Hepatic stellate cell (primary cell): ENCODE measurements at regions not wholly inside any gene's neighbourhood (a gene's known extent, or its start where the extent isn't known, plus 50 kb on each side); places are given as distances from the start of the nearest gene placed in this dataset.
"Not testable (repeated sequence)": the region's sequence is repeated elsewhere in the genome, so short reads cannot be mapped to it uniquely, and the experiment has no call there.

Source experiments
- DNase-seq: peaks from one replicate; pipeline ENCODE4 v3.0.0; 2011; ENCODE audit warnings: low spot score

DNA sequence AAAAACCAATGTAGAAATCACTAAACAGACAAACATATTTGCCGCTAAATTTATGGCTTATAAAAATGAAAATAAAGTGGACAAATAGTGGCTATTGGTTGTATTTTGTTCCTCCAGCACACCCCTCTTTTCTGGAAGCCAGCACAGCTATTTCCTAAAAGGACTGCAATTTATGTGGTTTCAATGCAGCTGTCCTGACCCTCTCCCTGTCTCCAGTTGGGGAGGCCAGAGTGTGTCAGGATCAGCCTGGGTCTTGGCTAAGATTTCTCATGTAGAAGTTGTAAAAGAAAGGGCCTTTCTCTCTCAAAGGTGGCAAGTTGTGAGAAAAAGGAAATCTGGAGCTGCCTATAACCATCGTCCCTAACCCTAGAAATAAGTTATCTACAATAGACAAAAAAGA is 165.6 kb downstream of the ALDH8A1 start:
- DNase-seq = no peak

DNA sequence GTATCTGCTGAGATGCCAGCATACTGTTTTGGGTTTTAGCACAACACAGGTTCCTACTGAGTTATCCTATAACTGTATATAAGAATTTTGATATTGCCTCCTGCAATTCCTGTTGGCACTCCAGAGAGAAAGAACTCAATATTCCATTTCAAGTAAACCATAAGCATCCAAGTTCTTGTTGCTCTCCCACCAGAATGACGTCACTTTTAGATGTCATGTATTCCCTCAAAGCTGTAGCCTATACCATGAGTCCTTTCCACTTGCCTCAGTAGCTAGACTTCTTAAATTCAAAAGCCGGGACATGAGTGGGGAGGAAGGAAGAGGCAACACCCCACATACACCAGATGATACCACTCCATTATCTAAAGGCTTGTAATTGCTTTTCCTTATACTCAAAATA is 171.5 kb downstream of the ALDH8A1 start:
- DNase-seq = no peak

- DNase-seq = peak; percentile 21
Measured at GRCh38 chr6:134774201-134774638, 175.7 kb downstream of the ALDH8A1 start.

GRCh38 chr6:134772671-134773360 is 177.1 kb downstream of the ALDH8A1 start:
- no peak for DNase-seq

DNA sequence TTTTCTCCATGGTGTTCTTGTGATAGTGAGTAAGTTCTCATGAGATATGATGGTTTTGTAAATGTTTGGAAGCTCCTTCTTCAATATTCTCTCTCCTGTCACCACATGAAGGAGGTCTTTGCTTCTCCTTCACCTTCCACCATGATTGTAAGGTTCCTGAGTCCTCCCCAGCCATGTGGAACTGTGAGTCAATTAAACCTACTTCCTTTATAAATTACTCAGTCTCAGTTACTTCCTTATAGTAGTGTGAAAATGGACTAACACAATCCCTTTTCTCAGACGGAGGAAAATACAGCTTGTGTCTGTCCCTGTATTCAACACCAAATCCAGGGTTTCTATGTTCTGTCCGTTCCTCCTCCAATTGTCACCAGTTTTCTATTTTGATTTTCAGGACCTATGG is 181.0 kb downstream of the ALDH8A1 start:
- DNase-seq = no peak

GRCh38 chr6:134766497-134766896 is 183.4 kb downstream of the ALDH8A1 start:
- DNase-seq = no peak

DNA sequence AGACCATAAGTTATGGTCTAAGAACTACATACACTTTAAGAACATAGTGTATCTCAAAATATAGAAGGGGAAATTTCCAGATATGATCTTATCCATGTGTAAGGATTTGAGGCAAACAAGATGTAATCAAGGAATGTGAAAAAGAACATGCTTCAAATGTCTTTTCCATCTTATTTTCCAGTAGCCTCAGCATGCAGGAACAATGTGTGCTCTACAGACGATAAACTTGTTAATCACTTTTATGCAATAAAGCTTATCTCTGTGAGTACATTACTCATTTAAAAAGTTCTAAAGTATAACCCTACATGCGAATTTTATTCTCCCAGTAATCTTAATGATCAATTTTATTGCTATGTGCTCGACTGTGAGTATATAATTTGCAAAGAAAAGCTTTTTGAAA is 185.2 kb downstream of the ALDH8A1 start:
- no peak for DNase-seq

DNA sequence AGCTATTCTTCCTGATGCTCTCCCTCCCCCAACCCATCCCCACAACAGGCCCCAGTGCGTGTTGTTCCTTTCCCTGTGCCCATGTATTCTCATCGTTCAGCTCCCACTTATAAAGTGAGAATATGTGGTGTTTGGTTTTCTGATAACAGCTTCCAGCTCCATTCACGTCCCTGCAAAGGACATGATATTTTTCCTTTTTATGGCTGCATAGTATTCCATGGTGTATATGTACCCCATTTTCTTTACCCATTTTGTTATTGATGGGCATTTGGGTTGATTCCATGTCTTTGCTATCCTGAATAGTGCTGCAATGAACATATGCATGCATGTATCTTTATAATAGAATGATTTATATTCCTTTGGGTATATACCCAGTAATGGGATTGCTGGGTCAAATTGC is 186.3 kb downstream of the ALDH8A1 start:
- not testable (repeated sequence) for DNase-seq

- no peak for DNase-seq
Measured at GRCh38 chr6:134758621-134759020, 191.3 kb downstream of the ALDH8A1 start.

GRCh38 chr6:134757911-134758361 is 192.0 kb downstream of the ALDH8A1 start:
- DNase-seq = no peak

DNA sequence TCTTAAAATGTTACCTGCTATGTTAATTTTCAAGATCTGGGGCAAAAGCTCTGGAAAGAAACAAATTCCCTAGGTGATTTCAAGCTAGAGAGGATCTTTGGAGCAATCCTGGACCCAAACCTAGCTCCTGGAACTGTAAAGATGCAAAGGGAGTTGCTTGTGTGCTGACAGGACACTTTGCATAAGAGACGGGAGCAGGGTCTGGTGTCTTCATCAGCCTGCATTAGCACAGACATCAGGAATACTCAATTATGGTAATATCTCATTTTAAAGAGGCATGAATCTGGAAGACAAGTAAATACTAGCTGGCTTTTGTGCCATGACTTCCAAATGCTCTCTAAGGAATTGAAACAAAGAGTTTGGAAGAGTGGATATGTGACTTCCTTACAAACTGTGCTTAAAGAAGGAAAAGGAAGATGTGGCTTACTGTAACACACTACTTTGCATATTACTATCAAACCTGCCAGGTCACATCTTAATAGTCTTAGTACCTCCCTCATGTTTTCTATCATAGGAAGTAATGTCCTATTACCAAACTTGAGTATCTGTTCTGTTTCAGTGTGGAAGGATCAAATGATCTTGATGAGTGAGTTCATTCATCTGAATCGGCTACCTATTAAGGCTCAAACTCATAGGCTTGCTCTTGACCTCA is 193.4 kb downstream of the ALDH8A1 start:
- DNase-seq = no peak

- DNase-seq = no peak
Measured at GRCh38 chr6:134754013-134754690, 195.7 kb downstream of the ALDH8A1 start.

DNA sequence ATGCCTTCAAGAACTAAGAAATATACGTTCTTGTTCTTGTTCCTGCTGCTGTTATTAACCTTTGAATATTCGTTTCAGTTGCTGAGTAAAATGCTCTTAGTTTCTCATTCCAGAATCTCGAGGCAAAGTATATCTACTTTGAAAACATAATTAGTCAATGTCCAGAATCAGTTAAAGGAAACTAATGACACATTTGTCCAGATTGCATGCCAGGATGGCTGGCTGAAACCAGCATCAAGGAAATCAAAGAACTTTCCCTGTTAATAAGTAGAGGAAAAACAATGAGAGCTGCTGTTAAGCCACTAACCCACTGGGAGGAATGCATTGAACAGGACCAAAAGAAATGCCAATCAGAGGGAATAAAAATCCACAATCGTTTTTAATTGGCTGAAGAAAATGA is 196.9 kb downstream of the ALDH8A1 start:
- no peak for DNase-seq

GRCh38 chr6:134752445-134752844 is 197.5 kb downstream of the ALDH8A1 start:
- DNase-seq = no peak

GRCh38 chr6:134750669-134751068 is 199.2 kb downstream of the ALDH8A1 start:
- DNase-seq = no peak

GRCh38 chr6:134748484-134748883 is 201.4 kb downstream of the ALDH8A1 start:
- DNase-seq = no peak

GRCh38 chr6:134747197-134747596 is 202.7 kb downstream of the ALDH8A1 start:
- DNase-seq = not testable (repeated sequence)

GRCh38 chr6:134746140-134746539 is 203.8 kb downstream of the ALDH8A1 start:
- DNase-seq = no peak

- DNase-seq = not testable (repeated sequence)
Measured at GRCh38 chr6:134745192-134745591, 204.7 kb downstream of the ALDH8A1 start.

DNA sequence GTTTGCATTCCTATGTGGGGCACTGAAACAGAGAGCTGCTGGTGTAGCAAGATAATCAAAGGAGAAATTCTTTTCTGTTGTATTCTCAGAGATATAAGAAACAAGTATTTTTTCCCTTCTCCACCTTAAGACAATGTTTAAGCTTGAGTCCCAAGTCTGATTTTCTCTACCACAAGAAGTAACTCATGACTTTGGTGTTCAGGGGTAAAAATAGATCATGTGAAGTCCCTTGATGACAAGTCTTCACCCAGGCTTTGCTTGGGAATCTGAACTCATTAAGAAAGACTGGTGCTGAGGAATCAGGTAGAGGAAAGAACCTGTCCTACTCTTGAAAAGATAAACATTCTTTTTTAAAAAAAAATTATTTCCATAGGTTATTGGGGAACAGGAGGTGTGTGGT is 205.6 kb downstream of the ALDH8A1 start:
- DNase-seq = no peak

- DNase-seq = no peak
Measured at GRCh38 chr6:134741200-134741536, 208.7 kb downstream of the ALDH8A1 start.

DNA sequence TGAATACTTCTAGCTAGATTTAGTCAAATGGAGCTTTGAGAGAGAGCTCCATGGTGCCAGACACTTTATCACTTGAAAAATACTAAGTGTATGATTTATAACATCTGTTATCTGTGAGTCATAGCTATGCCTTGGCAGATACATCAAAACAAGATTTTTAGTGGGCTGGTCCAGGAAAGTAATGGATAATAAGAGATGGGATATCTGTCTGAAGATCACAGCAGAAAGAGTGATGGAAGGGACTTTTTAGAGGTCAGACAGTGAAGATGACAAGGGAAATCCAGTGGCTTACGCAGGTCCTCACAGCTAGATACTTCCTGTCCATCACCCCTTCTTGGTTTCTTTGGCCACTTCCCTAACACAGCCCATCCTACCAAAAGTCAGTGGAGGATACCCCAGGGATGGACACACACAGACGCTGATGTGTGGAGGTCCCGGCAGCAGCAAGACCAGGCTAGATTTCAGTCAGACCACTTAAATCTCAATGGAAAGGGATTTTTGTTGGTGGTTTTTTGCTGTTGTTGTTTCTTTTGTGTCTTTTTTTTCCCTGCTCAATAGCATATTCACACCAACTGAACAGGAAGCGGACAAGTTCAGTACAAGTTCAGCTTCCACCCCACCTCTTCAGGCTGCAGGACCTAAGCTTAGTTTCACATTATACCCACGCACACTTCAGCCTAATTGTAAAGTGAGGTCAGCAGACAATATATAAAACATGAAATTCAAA is 209.3 kb downstream of the ALDH8A1 start:
- no peak for DNase-seq

DNA sequence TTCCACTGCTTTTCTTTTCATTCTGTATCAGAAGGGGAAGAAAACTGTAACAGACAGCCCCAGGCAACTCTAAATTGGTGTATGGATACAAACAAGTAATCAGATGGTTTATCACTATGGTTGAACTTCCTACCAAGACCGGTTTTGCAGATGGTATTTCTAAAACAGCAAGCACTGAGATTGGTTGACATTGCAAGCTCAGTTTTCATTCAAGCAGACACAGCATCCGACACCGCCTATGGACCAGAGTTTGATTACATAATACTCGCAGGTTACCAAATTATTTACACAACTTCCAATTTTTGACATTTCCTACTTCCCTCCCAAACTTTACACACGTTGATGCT is 209.9 kb downstream of the ALDH8A1 start:
- no peak for DNase-seq
